PC-3 (cell line): ENCODE measurements at regions not wholly inside any gene's neighbourhood (a gene's known extent, or its start where the extent isn't known, plus 50 kb on each side); places are given as distances from the start of the nearest gene placed in this dataset.

Experiments used
- ATAC-seq: fragments of 200-7000 bp; cut with Tn5 transposase; 2 replicates; pipeline ENCODE4 v1.9.1; 2020; ENCODE audit warnings: mild to moderate bottlenecking, moderate library complexity
- BruUV-seq: library from RNA; stranded (reverse); fragments of 400-500 nt; replicated peaks from 2 replicates; lab custom pipeline; 2021; lab: Mats Ljungman, UMichigan
- CTCF ChIA-PET: fragments of 300-600 bp; sonication (Branson Sonifier 250); formaldehyde crosslinking; loops from one replicate; lab custom pipeline; 2022; ENCODE audit warnings: antibody characterized with exemption; lab: Charles Lee
- POLR2A ChIA-PET: fragments of 300-600 bp; sonication (Branson Sonifier 250); formaldehyde crosslinking; loops from one replicate; lab custom pipeline; 2022; ENCODE audit warnings: antibody characterized with exemption; ENCODE audit not compliant: unreplicated experiment; lab: Charles Lee
- DNase-seq: peaks from one replicate; pipeline ENCODE4 v3.0.0-alpha.2; 2015
- H2AFZ ChIP-seq: fragments of 300-600 bp; sonication (generic); 2 replicates; pipeline ENCODE4 v1.6.0; 2016; ENCODE audit warnings: antibody characterized with exemption, low read length
- H3F3A ChIP-seq: fragments of 300-600 bp; sonication (generic); one replicate; pipeline ENCODE4 v1.6.0; 2017; ENCODE audit warnings: antibody characterized with exemption, low read length, control low read depth, mild to moderate bottlenecking; ENCODE audit not compliant: unreplicated experiment
- H3K27ac ChIP-seq: fragments of 300-600 bp; sonication (generic); 2 replicates; pipeline ENCODE4 v1.5.1; 2016; ENCODE audit warnings: mild to moderate bottlenecking, low read length
- H3K27me3 ChIP-seq: fragments of 300-600 bp; sonication (generic); 2 replicates; pipeline ENCODE4 v1.6.1; 2016; ENCODE audit warnings: low read length, mixed read lengths
- H3K36me3 ChIP-seq: fragments of 300-600 bp; sonication (generic); 2 replicates; pipeline ENCODE4 v1.6.1; 2016; ENCODE audit warnings: low read depth, mixed run types, low read length, mixed read lengths
- H3K4me1 ChIP-seq: fragments of 300-600 bp; sonication (generic); 2 replicates; pipeline ENCODE4 v1.5.1; 2016; ENCODE audit warnings: low read length; ENCODE audit not compliant: insufficient read depth
- H3K4me2 ChIP-seq: fragments of 300-600 bp; sonication (generic); 2 replicates; pipeline ENCODE4 v1.6.0; 2016; ENCODE audit warnings: low read length
- H3K4me3 ChIP-seq: fragments of 300-600 bp; sonication (generic); 2 replicates; pipeline ENCODE4 v1.5.1; 2016; ENCODE audit warnings: mild to moderate bottlenecking, low read length, mixed read lengths
- H3K79me2 ChIP-seq: fragments of 300-600 bp; sonication (generic); 2 replicates; pipeline ENCODE4 v1.6.1; 2017; ENCODE audit warnings: low read length, mixed read lengths
- H3K9ac ChIP-seq: fragments of 300-600 bp; sonication (generic); 2 replicates; pipeline ENCODE4 v1.6.0; 2016; ENCODE audit warnings: mild to moderate bottlenecking, low read length
- H3K9me2 ChIP-seq: fragments of 300-600 bp; sonication (generic); replicated peaks from 2 replicates; pipeline ENCODE4 v1.6.1; 2016; ENCODE audit warnings: mixed run types, low read length, mixed read lengths
- H3K9me3 ChIP-seq: fragments of 300-600 bp; sonication (generic); 2 replicates; pipeline ENCODE4 v1.6.1; 2016; ENCODE audit warnings: low read length, mixed read lengths
- H4K20me1 ChIP-seq: fragments of 300-600 bp; sonication (generic); 2 replicates; pipeline ENCODE4 v1.6.1; 2016; ENCODE audit warnings: low read length, mixed read lengths
- CTCF ChIP-seq: fragments of 300-600 bp; sonication (generic); conservative IDR thresholded peaks from 2 replicates; pipeline ENCODE4 v1.5.1; 2017; ENCODE audit warnings: antibody characterized with exemption, low read depth, mild to moderate bottlenecking, low read length
- EZH2 ChIP-seq: fragments of 300-600 bp; sonication (generic); IDR thresholded peaks from one replicate; pipeline ENCODE4 v1.6.1; 2017; ENCODE audit warnings: antibody characterized with exemption, mild to moderate bottlenecking, low read length; ENCODE audit not compliant: unreplicated experiment
- EZH2phosphoT487 ChIP-seq: fragments of 300-600 bp; sonication (generic); IDR thresholded peaks from 2 replicates; pipeline ENCODE4 v1.6.1; 2018; ENCODE audit warnings: mild to moderate bottlenecking, antibody characterized with exemption, low read length, borderline replicate concordance
- intact Hi-C: fragments of 100-400 bp; cut with micrococcal nuclease; formaldehyde crosslinking; loops from 2 replicates; pipeline ENCODE4 v1.9.0; 2023

- no peaks in the 10 kb centered on the region for H3K36me3 ChIP-seq
- no TSS peak for BruUV-seq
- intact Hi-C loops, result no loop called here
- H3K27ac ChIP-seq, result no peak overlapping the region
- TF ChIP-seq CTCF, result no peak
- TF ChIP-seq EZH2, result no peak
- no peak for TF ChIP-seq EZH2phosphoT487
- no peaks in the 10 kb centered on the region for H3F3A ChIP-seq
- H4K20me1 ChIP-seq, result no peaks in the 10 kb centered on the region
- no peak overlapping the region for H3K9ac ChIP-seq
- no peak overlapping the region for H2AFZ ChIP-seq
- H3K9me2 ChIP-seq, result no peaks in the 10 kb centered on the region
- ChIA-PET CTCF (no interaction called here), POLR2A (no interaction called here)
- H3K4me2 ChIP-seq, result no peak overlapping the region
- no peaks in the 10 kb centered on the region for H3K79me2 ChIP-seq
- ATAC-seq, result no peak
- peaks cover 10% of the 10 kb centered on the region for H3K4me1 ChIP-seq
- no peaks in the 10 kb centered on the region for H3K9me3 ChIP-seq
- no peak overlapping the region for H3K4me3 ChIP-seq
- H3K27me3 ChIP-seq, result no peaks in the 10 kb centered on the region
- no peak for DNase-seq
These were observed 165.3 kb downstream of the SHQ1 start for GRCh38 chr3:72682936-72683452.

- Histone ChIP-seq H3K9me3 (no peaks in the 10 kb centered on the region), H2AFZ (no peak overlapping the region), H3K9me2 (no peaks in the 10 kb centered on the region), H4K20me1 (no peaks in the 10 kb centered on the region), H3K4me1 (peaks cover 10% of the 10 kb centered on the region), H3K36me3 (no peaks in the 10 kb centered on the region), H3K27me3 (no peaks in the 10 kb centered on the region), H3F3A (no peaks in the 10 kb centered on the region), H3K79me2 (no peaks in the 10 kb centered on the region), H3K9ac (no peak overlapping the region), H3K4me2 (no peak overlapping the region), H3K27ac (no peak overlapping the region), H3K4me3 (no peak overlapping the region)
- DNase-seq, result no peak
- no TSS peak for BruUV-seq
- CTCF ChIA-PET, result no interaction called here
- POLR2A ChIA-PET, result no interaction called here
- intact Hi-C loops, result no loop called here
- ATAC-seq, result no peak
- TF ChIP-seq CTCF (no peak), EZH2 (no peak), EZH2phosphoT487 (no peak)
These were observed 166.6 kb downstream of the SHQ1 start for GRCh38 chr3:72681598-72681997.

DNA sequence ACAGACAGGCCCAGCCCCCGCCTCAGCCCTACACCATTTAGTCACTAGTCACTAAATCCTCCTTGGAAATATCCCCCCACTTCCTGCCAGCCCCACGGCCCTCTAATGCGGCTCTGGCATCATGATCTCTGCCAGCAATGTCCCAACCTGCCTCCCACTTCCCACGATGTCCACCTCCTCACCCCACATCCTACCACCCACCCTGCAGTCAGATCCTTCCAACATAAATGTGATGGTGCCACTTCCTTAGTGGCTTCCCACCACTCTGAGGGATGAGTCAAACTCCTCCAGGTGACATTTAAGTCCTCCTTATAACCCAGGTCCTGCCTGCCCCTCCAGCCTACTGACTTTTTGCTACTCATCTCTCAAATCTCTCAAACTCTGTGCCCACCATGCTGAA, 167.5 kb downstream of the SHQ1 start:
- BruUV-seq, result no TSS peak
- POLR2A ChIA-PET, result no interaction called here

More for the DNA sequence above, 167.5 kb downstream of the SHQ1 start:
- Histone ChIP-seq H3K27me3 (no peaks in the 10 kb centered on the region), H3K79me2 (no peaks in the 10 kb centered on the region), H3K9me2 (no peaks in the 10 kb centered on the region), H3K4me1 (peaks cover 10% of the 10 kb centered on the region), H3K9me3 (no peaks in the 10 kb centered on the region), H3K4me3 (no peak overlapping the region), H2AFZ (no peak overlapping the region), H3F3A (no peaks in the 10 kb centered on the region), H3K27ac (no peak overlapping the region), H3K9ac (no peak overlapping the region), H3K4me2 (no peak overlapping the region), H4K20me1 (no peaks in the 10 kb centered on the region), H3K36me3 (no peaks in the 10 kb centered on the region)
- TF ChIP-seq CTCF, result no peak
- no peak for TF ChIP-seq EZH2
- TF ChIP-seq EZH2phosphoT487, result no peak
- no peak for ATAC-seq
- no peak for DNase-seq
- CTCF ChIA-PET, result no interaction called here
- intact Hi-C loops, result no loop called here
